ENCODE measurements at regions not wholly inside any gene's neighbourhood (a gene's known extent, or its start where the extent isn't known, plus 50 kb on each side); places are given as distances from the start of the nearest gene placed in this dataset.

GRCh38 chr2:236847023-236847422, 238.7 kb upstream of the COPS8 start:
- no peak overlapping the region for H3K4me2 ChIP-seq (ENCODE audit: low read depth, low read length)
- TF ChIP-seq TARDBP (CRISPR knock-in tag; IDR thresholded peaks at IDR 0.05): no peak
- no peak for TF ChIP-seq NFE2L1 (CRISPR knock-in tag; IDR thresholded peaks at IDR 0.05; ENCODE audit: borderline replicate concordance)
- TF ChIP-seq NR2F2 (IDR thresholded peaks at IDR 0.05; ENCODE audit: borderline replicate concordance, low read depth): no peak
- no peak for TF ChIP-seq ZNF674 (CRISPR knock-in tag; IDR thresholded peaks at IDR 0.05; ENCODE audit: low read depth)
- no peak for TF ChIP-seq HNRNPL (IDR thresholded peaks at IDR 0.05; ENCODE audit: low read depth, low read length)
- TF ChIP-seq ZNF484 (CRISPR knock-in tag; IDR thresholded peaks at IDR 0.05; ENCODE audit: borderline replicate concordance, low read depth): no peak
- TF ChIP-seq ZNF281 (CRISPR knock-in tag; IDR thresholded peaks at IDR 0.05; ENCODE audit: borderline replicate concordance): no peak
- TF ChIP-seq E2F5 (CRISPR knock-in tag; conservative IDR thresholded peaks at IDR 0.05): no peak
- TF ChIP-seq NAIF1 (CRISPR knock-in tag; IDR thresholded peaks at IDR 0.05; ENCODE audit: borderline replicate concordance): no peak
- TF ChIP-seq PHF5A (CRISPR knock-in tag; IDR thresholded peaks at IDR 0.05; ENCODE audit: low read depth, unreplicated experiment): no peak

More at GRCh38 chr2:236847023-236847422, 238.7 kb upstream of the COPS8 start:
- ATAC-seq (no peak; the same call in 2 of the 3 replicates), DNase-seq (ENCODE audit: low spot score) (no peak), FAIRE-seq (no peak)
- Histone ChIP-seq H3K36me3 (replicated peaks in 1 of 2; ENCODE audit: control insufficient read depth in 1 of 2, insufficient read depth in 2 of 2, low read length in 2 of 2) (no peaks in the 10 kb centered on the region), H3K9me3 (ENCODE audit: low read length) (peaks cover 10% of the 10 kb centered on the region), H3K9ac (ENCODE audit: insufficient read depth, low read depth, low read length) (no peak overlapping the region), H3K27ac (ENCODE audit: extremely low read length, insufficient read depth, low read length) (no peak overlapping the region), H3K4me1 (ENCODE audit: insufficient read depth, low read length) (no peaks in the 10 kb centered on the region), H3K27me3 (ENCODE audit: control insufficient read depth in 1 of 2, insufficient read depth in 2 of 2, low read length in 2 of 2) (peaks cover 0 to 13% of the 10 kb centered on the region in 2 experiments; a peak in 1 of 5 replicates), H2AFZ (ENCODE audit: low read length) (no peak overlapping the region), H3K79me2 (ENCODE audit: insufficient read depth, low read length) (no peaks in the 10 kb centered on the region), H4K20me1 (ENCODE audit: insufficient read depth, low read length) (no peaks in the 10 kb centered on the region), H3K4me3 (replicated peaks in 1 of 3; ENCODE audit: insufficient read depth in 1 of 3, low read depth in 2 of 3, low read length in 3 of 3) (no peak overlapping the region)
- ChIA-PET CTCF (ENCODE audit: low intra/inter-chr PET ratio, low total read pairs) (no interaction called here), POLR2A (no interaction called here)
- BruUV-seq (replicated peaks): no TSS peak
- 31% methylated on average over 6 of the region's 6 CpGs for WGBS (ENCODE audit: low lambda C conversion rate)
- in situ Hi-C loops (cut with HindIII; ENCODE audit: extremely low pct_ligation_motif_present, low pct_unique_long_range_greater_than_20kb) (no loop called here), intact Hi-C loops (cut with micrococcal nuclease; ENCODE audit: unreplicated experiment) (no loop called here)

Data from HepG2 (cell line).